ENCODE measurements at regions not wholly inside any gene's neighbourhood (a gene's known extent, or its start where the extent isn't known, plus 50 kb on each side); places are given as distances from the start of the nearest gene placed in this dataset.

- Histone ChIP-seq H3K4me2 (ENCODE audit: low read depth, low read length) (no peak overlapping the region), H3F3A (ENCODE audit: insufficient read depth, low read length) (no peaks in the 10 kb centered on the region), H3K9ac (ENCODE audit: low read length) (no peak overlapping the region), H3K9me3 (replicated peaks; ENCODE audit: insufficient read depth, low read length) (no peaks in the 10 kb centered on the region), H2AFZ (ENCODE audit: low read length) (no peak overlapping the region), H3K79me2 (ENCODE audit: low read length) (no peaks in the 10 kb centered on the region), H3K4me3 (ENCODE audit: low read length) (no peak overlapping the region), H3K9me2 (replicated peaks; ENCODE audit: insufficient read depth, low read length) (no peaks in the 10 kb centered on the region), H4K20me1 (ENCODE audit: insufficient read depth, low read length) (no peaks in the 10 kb centered on the region), H3K27me3 (replicated peaks; ENCODE audit: insufficient read depth, low read length) (no peaks in the 10 kb centered on the region), H3K4me1 (ENCODE audit: low read length) (peaks cover 10% of the 10 kb centered on the region), H3K27ac (ENCODE audit: low read length) (no peak overlapping the region), H3K36me3 (replicated peaks; ENCODE audit: insufficient read depth, low read length) (no peaks in the 10 kb centered on the region)
- TF ChIP-seq EZH2 (optimal IDR thresholded peaks at IDR 0.05; ENCODE audit: low read depth, low read length) = no peak
- TF ChIP-seq EZH2phosphoT487 (IDR thresholded peaks at IDR 0.05; ENCODE audit: low read length) = no peak
- no peak for TF ChIP-seq CTCF (IDR thresholded peaks at IDR 0.05; ENCODE audit: low read length)
- DNase-seq = no peak
Measured at GRCh38 chr3:59372346-59372745, 322.5 kb upstream of the CFAP20DC start.

- Histone ChIP-seq H3K9me3 (replicated peaks; ENCODE audit: insufficient read depth, low read length) (no peaks in the 10 kb centered on the region), H3K4me3 (ENCODE audit: low read length) (no peak overlapping the region), H3F3A (ENCODE audit: insufficient read depth, low read length) (no peaks in the 10 kb centered on the region), H3K79me2 (ENCODE audit: low read length) (no peaks in the 10 kb centered on the region), H3K4me2 (ENCODE audit: low read depth, low read length) (no peak overlapping the region), H3K9me2 (replicated peaks; ENCODE audit: insufficient read depth, low read length) (no peaks in the 10 kb centered on the region), H3K9ac (ENCODE audit: low read length) (no peak overlapping the region), H3K36me3 (replicated peaks; ENCODE audit: insufficient read depth, low read length) (no peaks in the 10 kb centered on the region), H3K4me1 (ENCODE audit: low read length) (peaks cover 17% of the 10 kb centered on the region), H2AFZ (ENCODE audit: low read length) (no peak overlapping the region), H4K20me1 (ENCODE audit: insufficient read depth, low read length) (no peaks in the 10 kb centered on the region), H3K27me3 (replicated peaks; ENCODE audit: insufficient read depth, low read length) (no peaks in the 10 kb centered on the region), H3K27ac (ENCODE audit: low read length) (no peak overlapping the region)
- no peak for TF ChIP-seq EZH2 (optimal IDR thresholded peaks at IDR 0.05; ENCODE audit: low read depth, low read length)
- no peak for TF ChIP-seq CTCF (IDR thresholded peaks at IDR 0.05; ENCODE audit: low read length)
- no peak for TF ChIP-seq EZH2phosphoT487 (IDR thresholded peaks at IDR 0.05; ENCODE audit: low read length)
- no peak for DNase-seq
Measured at GRCh38 chr3:59368900-59369675, 319.3 kb upstream of the CFAP20DC start.

- Histone ChIP-seq H3K4me2 (ENCODE audit: low read depth, low read length) (no peak overlapping the region), H2AFZ (ENCODE audit: low read length) (no peak overlapping the region), H4K20me1 (ENCODE audit: insufficient read depth, low read length) (no peaks in the 10 kb centered on the region), H3K27ac (ENCODE audit: low read length) (no peak overlapping the region), H3K9me3 (replicated peaks; ENCODE audit: insufficient read depth, low read length) (no peaks in the 10 kb centered on the region), H3K27me3 (replicated peaks; ENCODE audit: insufficient read depth, low read length) (no peaks in the 10 kb centered on the region), H3K4me1 (ENCODE audit: low read length) (peaks cover 17% of the 10 kb centered on the region), H3K79me2 (ENCODE audit: low read length) (no peaks in the 10 kb centered on the region), H3K9me2 (replicated peaks; ENCODE audit: insufficient read depth, low read length) (no peaks in the 10 kb centered on the region), H3K4me3 (ENCODE audit: low read length) (no peak overlapping the region), H3K36me3 (replicated peaks; ENCODE audit: insufficient read depth, low read length) (no peaks in the 10 kb centered on the region), H3K9ac (ENCODE audit: low read length) (no peak overlapping the region), H3F3A (ENCODE audit: insufficient read depth, low read length) (no peaks in the 10 kb centered on the region)
- peak; percentile 34 for DNase-seq
- TF ChIP-seq EZH2 (optimal IDR thresholded peaks at IDR 0.05; ENCODE audit: low read depth, low read length) (no peak), EZH2phosphoT487 (IDR thresholded peaks at IDR 0.05; ENCODE audit: low read length) (no peak)
Measured at GRCh38 chr3:59367150-59367549, 317.3 kb upstream of the CFAP20DC start.

DNA sequence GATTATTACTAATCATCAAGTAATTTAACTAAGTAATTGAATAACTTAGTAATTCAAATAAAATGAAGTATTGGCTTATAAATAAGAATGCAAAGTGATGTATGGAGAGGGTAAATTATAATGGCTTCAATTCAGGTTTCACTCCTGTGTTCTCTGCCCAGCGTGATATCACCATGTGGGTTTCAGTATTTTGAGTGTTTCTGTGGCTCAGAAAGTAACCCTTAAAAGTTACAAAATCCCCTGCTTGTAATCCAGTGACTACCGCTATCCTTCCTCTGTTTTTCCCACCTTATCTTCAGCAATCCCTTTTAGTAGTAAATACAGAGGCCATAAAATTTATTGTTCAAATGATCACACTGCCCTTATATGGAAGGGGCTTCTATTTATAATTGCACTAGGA is 316.4 kb upstream of the CFAP20DC start:
- DNase-seq = no peak
- Histone ChIP-seq H3K9me2 (replicated peaks; ENCODE audit: insufficient read depth, low read length) (no peaks in the 10 kb centered on the region), H3K4me2 (ENCODE audit: low read depth, low read length) (no peak overlapping the region)

More for the DNA sequence above, 316.4 kb upstream of the CFAP20DC start:
- H3K9me3 ChIP-seq (replicated peaks; ENCODE audit: insufficient read depth, low read length) = no peaks in the 10 kb centered on the region
- H3K36me3 ChIP-seq (replicated peaks; ENCODE audit: insufficient read depth, low read length) = no peaks in the 10 kb centered on the region
- no peaks in the 10 kb centered on the region for H4K20me1 ChIP-seq (ENCODE audit: insufficient read depth, low read length)
- no peak overlapping the region for H3K9ac ChIP-seq (ENCODE audit: low read length)
- H2AFZ ChIP-seq (ENCODE audit: low read length) = no peak overlapping the region
- H3F3A ChIP-seq (ENCODE audit: insufficient read depth, low read length) = no peaks in the 10 kb centered on the region
- no peaks in the 10 kb centered on the region for H3K79me2 ChIP-seq (ENCODE audit: low read length)
- H3K27me3 ChIP-seq (replicated peaks; ENCODE audit: insufficient read depth, low read length) = no peaks in the 10 kb centered on the region
- no peak overlapping the region for H3K4me3 ChIP-seq (ENCODE audit: low read length)
- peaks cover 17% of the 10 kb centered on the region for H3K4me1 ChIP-seq (ENCODE audit: low read length)
- no peak overlapping the region for H3K27ac ChIP-seq (ENCODE audit: low read length)
- TF ChIP-seq CTCF (IDR thresholded peaks at IDR 0.05; ENCODE audit: low read length) = no peak
- no peak for TF ChIP-seq EZH2 (optimal IDR thresholded peaks at IDR 0.05; ENCODE audit: low read depth, low read length)
- TF ChIP-seq EZH2phosphoT487 (IDR thresholded peaks at IDR 0.05; ENCODE audit: low read length) = no peak

Data from MM.1S (cell line).